Myocyte (in vitro differentiated cells): ENCODE measurements at regions not wholly inside any gene's neighbourhood (a gene's known extent, or its start where the extent isn't known, plus 50 kb on each side); places are given as distances from the start of the nearest gene placed in this dataset.

Source experiments
- DNase-seq: peaks from one replicate; pipeline ENCODE4 v3.0.0-alpha.2; 2012; ENCODE audit warnings: low read depth

GRCh38 chr9:690517-691111 is 150.9 kb upstream of the DMRT1 start:
- no peak for DNase-seq

GRCh38 chr9:691825-692400 is 149.6 kb upstream of the DMRT1 start:
- no peak for DNase-seq

- DNase-seq, result no peak
Observed at GRCh38 chr9:692636-693129, 148.8 kb upstream of the DMRT1 start.

GRCh38 chr9:693201-694091 is 148.1 kb upstream of the DMRT1 start:
- DNase-seq, result peak; percentile 90

- no peak for DNase-seq
Observed at GRCh38 chr9:694092-694402, 147.4 kb upstream of the DMRT1 start.

- DNase-seq, result peak; percentile 85
Observed at GRCh38 chr9:694403-695154, 146.9 kb upstream of the DMRT1 start.

- DNase-seq, result no peak
Observed at GRCh38 chr9:695252-695651, 146.2 kb upstream of the DMRT1 start.

GRCh38 chr9:696332-697323 is 144.9 kb upstream of the DMRT1 start:
- peak; percentile 67 for DNase-seq

GRCh38 chr9:698276-698675 is 143.2 kb upstream of the DMRT1 start:
- no peak for DNase-seq

GRCh38 chr9:698954-699353 is 142.5 kb upstream of the DMRT1 start:
- no peak for DNase-seq

GRCh38 chr9:699396-699795 is 142.1 kb upstream of the DMRT1 start:
- no peak for DNase-seq

GRCh38 chr9:700365-701282 is 140.9 kb upstream of the DMRT1 start:
- no peak for DNase-seq

- DNase-seq, result no peak
Observed at GRCh38 chr9:703392-703791, 138.1 kb upstream of the DMRT1 start.

- DNase-seq, result no peak
Observed at GRCh38 chr9:706073-706472, 135.4 kb upstream of the DMRT1 start.

- peak; percentile 69 for DNase-seq
Observed at GRCh38 chr9:706606-707459, 134.7 kb upstream of the DMRT1 start.

- peak; percentile 44 for DNase-seq
Observed at GRCh38 chr9:708182-708550, 133.3 kb upstream of the DMRT1 start.

- peak; percentile 53 for DNase-seq
Observed at GRCh38 chr9:708551-709432, 132.7 kb upstream of the DMRT1 start.
